ENCODE measurements at regions not wholly inside any gene's neighbourhood (a gene's known extent, or its start where the extent isn't known, plus 50 kb on each side); places are given as distances from the start of the nearest gene placed in this dataset.

GRCh38 chr20:43304598-43304997, 114.9 kb upstream of the PTPRT start:
- no peak for DNase-seq

DNA sequence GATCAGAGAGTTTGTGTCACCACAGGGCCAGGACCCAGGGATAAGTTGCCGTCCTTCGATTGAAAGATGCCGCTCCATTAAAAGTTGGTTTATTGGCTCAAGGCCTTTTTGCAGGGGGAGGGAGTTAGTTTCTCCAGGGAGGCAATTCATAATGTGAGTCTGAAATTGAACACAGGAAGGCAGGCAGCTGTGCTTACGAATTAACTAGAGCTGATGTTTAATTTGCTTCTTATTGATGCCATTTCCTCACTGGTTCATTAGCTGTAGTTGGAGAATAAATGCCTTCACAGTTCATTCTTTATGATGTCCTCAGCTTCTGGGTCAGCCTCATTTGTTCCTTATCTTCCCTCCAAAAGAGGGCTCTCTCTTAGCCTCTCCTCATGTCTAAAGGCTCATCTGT, 113.2 kb upstream of the PTPRT start:
- no peak for DNase-seq

DNA sequence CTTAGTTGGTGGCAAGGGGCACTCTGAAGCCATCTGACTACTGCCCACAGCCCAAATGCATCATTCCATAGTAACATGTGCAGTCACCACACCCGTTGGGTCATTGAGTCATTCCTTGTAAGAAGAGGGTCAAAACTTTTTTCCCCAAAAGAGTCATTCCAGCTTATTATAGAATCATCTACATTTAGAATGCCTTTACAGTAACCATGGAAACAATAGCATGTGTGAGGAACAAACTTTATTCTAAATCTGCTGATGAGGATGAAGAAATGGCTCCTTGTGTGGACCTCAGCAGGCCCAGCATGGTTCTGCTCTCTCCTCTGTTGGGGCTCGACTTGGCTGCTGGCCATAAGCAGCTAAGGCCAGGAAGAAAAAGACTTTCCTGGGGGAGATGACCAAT, 111.2 kb upstream of the PTPRT start:
- DNase-seq, result no peak

GRCh38 chr20:43295781-43296180, 106.1 kb upstream of the PTPRT start:
- no peak for DNase-seq

DNA sequence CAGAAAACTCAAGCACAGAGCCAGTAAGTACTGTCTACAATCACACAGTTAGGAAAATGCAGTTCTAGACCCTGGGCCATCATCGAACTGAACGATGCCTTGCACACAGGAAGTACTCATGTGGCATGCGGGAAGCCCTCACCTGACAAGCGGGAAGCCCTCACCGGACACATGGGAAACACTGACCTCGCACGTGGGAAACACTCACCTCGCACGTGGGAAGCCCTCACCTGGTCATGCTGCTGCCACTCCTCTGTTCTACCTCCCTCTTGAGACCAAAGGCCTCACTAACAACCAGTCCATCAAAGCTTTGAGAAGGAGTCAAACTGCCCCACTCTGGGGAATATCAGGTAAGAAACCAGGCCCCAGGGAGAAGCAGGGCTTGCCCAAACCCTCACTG, 105.6 kb upstream of the PTPRT start:
- DNase-seq, result no peak

GRCh38 chr20:43294031-43294430, 104.3 kb upstream of the PTPRT start:
- no peak for DNase-seq

DNA sequence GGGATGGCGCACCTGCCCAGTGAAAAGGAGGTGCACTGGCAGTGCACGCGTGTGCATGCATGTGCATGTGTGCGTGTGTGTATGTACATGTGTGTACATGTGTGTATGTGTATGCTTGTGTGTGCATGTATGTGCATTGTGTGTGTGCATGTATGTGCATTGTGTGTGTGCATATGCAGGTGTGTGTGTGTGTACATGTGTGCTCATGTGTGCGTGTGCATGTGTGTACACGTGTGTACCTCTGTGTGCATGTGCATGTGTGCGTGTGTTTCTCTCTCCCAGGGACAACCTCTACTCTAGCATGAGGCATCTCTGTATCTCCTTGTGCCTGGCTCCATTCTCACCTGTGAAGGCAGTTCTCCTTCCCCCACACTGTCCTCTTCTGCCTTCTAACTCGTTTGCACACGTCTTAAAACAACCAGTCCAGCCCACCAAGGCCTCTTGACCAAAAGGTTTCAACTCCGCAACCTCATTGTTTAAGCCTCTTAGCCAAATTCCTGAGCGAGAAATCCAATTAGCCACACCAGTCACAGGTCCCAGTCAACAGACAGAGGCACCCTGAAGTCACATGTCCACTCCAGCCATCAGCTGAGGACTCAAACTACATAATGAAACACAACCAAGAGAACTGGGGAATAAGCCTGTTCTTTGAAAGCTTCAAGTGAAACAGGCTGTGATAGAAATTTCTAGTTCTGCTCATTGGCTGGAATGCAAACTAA, 103.5 kb upstream of the PTPRT start:
- DNase-seq, result no peak

- no peak for DNase-seq
Measured at GRCh38 chr20:43292222-43292621, 102.5 kb upstream of the PTPRT start.

GRCh38 chr20:43287637-43288036, 97.9 kb upstream of the PTPRT start:
- DNase-seq, result no peak

GRCh38 chr20:43285170-43285569, 95.5 kb upstream of the PTPRT start:
- no peak for DNase-seq

DNA sequence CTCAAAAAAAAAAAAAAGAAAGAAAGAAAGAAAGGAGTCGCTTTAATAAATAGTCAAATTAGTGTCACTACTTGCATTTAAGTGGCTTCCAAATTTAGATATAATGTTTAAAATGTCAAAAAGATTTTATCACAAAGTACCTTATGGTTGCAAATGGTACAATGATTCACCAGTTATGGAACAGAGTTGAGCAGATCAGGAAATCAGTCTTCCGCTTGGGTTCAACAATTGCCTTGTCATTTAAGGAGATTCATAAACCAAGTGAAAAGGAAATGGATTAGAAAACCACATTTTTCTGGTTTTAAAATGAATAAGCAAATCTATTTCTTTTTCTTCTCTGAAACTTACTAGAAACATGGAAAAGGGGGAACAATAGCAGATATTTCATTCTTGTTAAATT, 94.8 kb upstream of the PTPRT start:
- DNase-seq, result no peak

- DNase-seq, result no peak
Measured at GRCh38 chr20:43283126-43283525, 93.4 kb upstream of the PTPRT start.

DNA sequence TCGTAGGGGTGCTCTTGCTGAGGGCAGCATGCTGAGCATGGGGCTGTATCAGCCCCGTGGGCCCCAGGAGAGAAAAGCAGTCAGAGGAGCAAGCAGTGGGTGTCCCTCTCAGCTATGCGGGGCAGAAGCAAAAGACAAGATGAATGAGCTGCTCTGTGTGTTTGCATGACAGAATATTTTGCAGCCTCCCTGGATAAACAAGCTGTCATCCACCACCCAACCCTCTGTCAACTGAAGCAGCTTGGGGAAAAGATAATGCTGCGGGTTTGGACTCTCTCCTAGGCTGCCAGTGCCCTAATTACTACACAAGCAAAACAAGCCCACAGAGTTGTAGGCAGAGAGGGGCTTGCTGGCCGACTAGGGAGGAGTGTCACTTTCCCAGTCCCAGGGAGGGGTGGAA, 82.3 kb upstream of the PTPRT start:
- DNase-seq, result no peak

GRCh38 chr20:43265449-43265848, 75.7 kb upstream of the PTPRT start:
- DNase-seq, result no peak

- no peak for DNase-seq
Measured at GRCh38 chr20:43263226-43263625, 73.5 kb upstream of the PTPRT start.

DNA sequence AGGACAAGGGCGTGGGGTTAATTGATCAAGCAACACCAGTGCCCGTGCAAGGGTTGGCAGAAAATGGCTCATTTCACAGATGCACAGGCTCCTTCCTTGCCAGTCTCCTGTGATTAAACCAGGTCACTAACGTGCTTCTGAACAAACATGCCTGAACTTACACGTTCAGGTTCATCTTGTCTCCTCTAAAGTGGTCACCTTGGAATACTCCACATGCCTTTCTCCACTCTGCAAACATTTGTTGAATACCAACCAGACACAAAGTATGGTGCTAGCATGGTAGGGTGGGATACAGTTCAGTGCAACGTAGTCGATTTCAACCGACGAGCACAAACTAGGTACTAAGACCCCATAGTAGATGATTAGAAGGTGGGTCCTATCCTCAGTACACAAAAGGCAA, 72.6 kb upstream of the PTPRT start:
- DNase-seq, result no peak

GRCh38 chr20:43255877-43256276, 66.2 kb upstream of the PTPRT start:
- no peak for DNase-seq

GRCh38 chr20:43252761-43253160, 63.1 kb upstream of the PTPRT start:
- DNase-seq, result no peak

- no peak for DNase-seq
Measured at GRCh38 chr20:43248341-43248740, 58.6 kb upstream of the PTPRT start.

DNA sequence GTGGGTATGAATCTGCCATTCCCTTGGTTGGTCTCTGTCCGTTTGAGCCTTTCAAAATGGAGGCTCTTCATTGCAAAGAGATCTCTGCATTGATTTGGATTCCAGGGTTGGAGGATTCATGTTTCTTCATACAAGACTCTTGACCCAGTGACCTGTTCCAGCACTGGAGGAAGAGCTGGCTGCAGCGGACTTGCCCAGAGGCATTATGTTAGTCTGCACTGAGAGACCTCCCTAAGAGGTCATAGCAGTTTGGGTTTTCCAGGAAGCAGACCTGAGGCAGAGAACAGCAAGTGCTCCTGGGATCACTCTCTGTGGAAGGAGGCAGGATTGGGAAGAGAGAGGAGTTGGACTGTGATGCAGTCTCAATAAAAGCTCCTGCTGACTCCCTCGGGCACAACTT, 57.7 kb upstream of the PTPRT start:
- DNase-seq, result no peak

DNA sequence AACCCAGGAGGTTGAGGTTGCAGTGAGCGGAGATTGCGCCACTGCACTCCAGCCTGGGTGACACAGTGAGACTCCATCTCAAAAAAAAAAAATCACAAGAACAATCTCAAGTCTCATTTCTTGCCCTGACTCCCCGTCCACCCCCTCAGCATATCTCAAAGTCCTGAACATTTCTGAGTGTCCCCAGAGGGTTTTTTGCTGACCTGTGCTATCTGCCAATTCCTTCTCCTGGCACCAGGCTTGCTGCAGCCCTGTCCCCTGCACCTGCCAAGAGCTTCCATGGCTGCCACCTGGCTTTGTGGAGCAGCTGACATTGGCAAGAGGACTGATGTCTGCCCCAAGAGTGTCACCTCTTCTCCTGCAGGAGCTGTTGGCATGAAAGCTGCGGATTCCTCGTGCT, 54.9 kb upstream of the PTPRT start:
- no peak for DNase-seq

- peak in 1 of 2 experiments; percentile 6 for DNase-seq
Measured at GRCh38 chr20:43243672-43244269, 54.1 kb upstream of the PTPRT start.

DNA sequence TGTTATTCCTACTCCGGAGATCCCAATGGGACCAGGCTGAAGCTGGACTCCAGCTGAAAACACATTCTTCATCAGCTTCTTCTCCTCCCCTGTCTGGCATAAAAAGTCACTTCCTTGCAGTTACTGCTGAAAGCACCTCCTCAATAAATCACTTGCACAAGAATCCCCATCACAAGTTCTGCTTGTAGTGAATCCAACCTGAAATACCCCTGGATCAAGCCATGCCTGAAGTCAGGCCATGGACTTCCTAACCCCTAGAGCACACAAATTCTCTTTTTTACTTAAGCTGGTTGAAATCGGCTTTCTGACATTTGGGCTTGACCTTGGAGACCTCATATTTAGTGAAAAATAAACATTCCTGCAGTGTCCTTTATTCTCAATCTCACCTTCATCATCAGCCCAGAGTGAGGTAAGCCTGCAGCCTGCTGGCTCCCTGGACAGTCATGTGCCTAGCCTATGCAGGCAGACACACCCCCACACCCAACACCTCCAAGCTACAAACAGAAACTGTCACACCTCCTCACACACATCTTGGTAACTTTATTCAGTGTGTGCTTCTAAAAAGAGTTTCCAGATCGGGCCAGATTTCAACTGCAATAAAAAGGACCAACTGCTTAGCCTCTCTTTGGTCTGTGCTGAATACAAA, 51.5 kb upstream of the PTPRT start:
- DNase-seq, result no peak
